Stimulated activated CD8-positive, alpha-beta memory T cell treated with anti-CD3 and anti-CD28 coated beads, Interleukin-15, amount 100 ng/mL, for 4 hours (primary cell): ENCODE measurements at regions not wholly inside any gene's neighbourhood (a gene's known extent, or its start where the extent isn't known, plus 50 kb on each side); places are given as distances from the start of the nearest gene placed in this dataset.

Source experiments
- DNase-seq, 2 donors: peaks; one replicate each; pipeline ENCODE4 v3.0.0-alpha.2; 2020; ENCODE audit warnings: low read depth in 2 of 2

GRCh38 chr20:21956591-21956990, 251.1 kb downstream of the PAX1 start:
- no peak for DNase-seq

- DNase-seq: no peak
Measured at GRCh38 chr20:21947406-21947805, 241.9 kb downstream of the PAX1 start.

- DNase-seq: no peak
Measured at GRCh38 chr20:21944227-21944626, 238.8 kb downstream of the PAX1 start.

- no peak for DNase-seq
Measured at GRCh38 chr20:21941941-21942805, 236.7 kb downstream of the PAX1 start.

GRCh38 chr20:21936720-21937380, 231.4 kb downstream of the PAX1 start:
- no peak for DNase-seq

- no peak for DNase-seq
Measured at GRCh38 chr20:21936261-21936660, 230.8 kb downstream of the PAX1 start.

DNA sequence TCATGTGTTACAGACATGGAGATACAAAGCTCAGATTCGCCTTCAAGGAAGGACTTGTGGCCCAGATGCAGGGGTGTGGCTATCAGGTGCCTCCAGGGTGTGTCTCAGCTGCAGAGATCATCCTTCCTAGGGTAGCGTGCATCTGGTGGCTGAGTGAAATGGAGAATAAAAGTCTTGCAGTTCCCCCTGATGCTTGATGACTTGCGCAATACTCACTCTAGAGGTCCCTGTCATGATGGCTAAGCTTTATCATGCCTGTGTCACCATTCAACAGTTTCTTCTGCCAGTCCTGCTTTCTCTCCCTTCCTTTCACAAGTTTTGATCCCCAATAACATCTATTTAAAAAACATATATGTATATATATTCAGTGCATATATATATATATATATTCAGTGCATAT, 228.1 kb downstream of the PAX1 start:
- DNase-seq: no peak

GRCh38 chr20:21921251-21921650, 215.8 kb downstream of the PAX1 start:
- DNase-seq: no peak

DNA sequence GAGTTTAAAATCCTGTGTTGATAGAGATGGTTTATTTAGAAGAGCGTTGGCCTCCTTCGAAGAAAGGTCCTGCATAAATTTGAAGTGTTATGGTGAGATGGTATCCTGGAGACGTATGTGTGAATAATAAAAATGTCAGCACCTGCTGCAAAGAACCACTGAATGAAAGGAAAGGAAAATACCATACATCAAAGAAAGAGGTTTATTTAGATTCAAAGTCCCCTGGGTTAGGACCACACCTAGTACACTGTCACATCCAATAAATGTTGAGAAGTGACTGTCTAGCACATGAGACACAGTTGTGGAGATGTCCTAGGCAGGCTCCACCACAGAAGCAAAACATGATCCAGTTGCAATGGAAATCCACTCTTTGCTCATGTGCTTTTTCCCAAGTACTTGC, 214.7 kb downstream of the PAX1 start:
- no peak for DNase-seq

- DNase-seq: no peak
Measured at GRCh38 chr20:21918398-21918797, 212.9 kb downstream of the PAX1 start.

- DNase-seq: no peak
Measured at GRCh38 chr20:21902391-21902790, 196.9 kb downstream of the PAX1 start.

DNA sequence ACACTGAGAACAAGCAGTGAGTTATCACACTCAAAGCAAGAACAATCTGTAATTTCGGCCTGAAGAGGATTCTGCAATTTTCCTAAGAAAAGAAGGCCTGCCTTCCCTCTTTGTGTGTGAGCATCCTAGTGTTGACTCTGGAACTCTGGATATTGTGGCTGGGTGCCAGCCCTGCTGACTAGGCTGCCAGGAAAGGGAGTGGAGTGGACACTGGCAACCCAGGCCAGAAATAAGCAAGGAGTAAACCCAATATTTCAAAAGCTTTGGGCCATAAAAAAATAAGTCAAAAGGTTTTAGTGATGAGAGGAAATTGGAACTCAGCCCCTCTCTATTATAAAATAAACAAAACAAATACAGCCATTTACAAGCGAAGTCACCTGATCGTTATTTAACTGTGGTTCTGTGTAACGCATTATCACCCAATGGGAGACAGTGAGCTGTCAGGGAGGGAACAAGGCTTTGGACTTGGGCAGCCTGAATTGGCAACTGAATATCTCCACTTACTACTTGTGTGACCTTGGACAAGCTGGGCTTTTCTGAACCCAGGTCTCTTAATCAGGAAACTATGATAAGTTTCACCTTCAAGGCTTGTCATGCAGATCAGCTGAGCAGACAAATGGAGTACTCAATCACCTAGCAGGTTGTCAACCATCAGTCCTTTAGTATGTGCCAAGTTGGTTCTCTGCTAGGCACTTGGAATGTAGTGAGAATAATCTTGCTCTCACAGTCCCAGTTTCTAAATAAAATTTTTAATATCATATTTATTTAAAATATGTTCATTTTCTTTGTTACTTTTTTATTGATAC, 196.2 kb downstream of the PAX1 start:
- DNase-seq: no peak

- no peak for DNase-seq
Measured at GRCh38 chr20:21900431-21900830, 195.0 kb downstream of the PAX1 start.

- DNase-seq: no peak
Measured at GRCh38 chr20:21874921-21875320, 169.5 kb downstream of the PAX1 start.

DNA sequence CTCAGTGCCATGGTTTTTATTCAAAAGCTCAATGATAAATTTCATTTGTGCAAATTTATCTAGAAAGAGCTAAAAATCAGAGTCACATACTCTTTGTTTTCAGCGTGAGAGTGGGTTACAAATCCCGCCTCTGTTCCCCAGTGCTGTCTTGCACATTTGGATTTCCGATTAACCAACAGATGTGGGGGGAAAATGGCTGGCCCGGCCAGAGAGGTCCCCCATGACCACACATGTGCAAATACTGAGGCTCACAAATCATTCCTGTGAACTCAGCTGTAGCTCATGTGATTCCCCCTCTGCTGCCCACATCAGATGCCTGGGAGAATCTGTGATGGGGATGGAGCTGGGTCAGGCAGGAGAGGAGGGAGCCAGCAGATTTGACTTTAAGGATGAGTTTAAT, 168.7 kb downstream of the PAX1 start:
- DNase-seq: no peak

GRCh38 chr20:21873291-21873690, 167.8 kb downstream of the PAX1 start:
- no peak for DNase-seq

- no peak for DNase-seq
Measured at GRCh38 chr20:21867811-21868210, 162.3 kb downstream of the PAX1 start.

- no peak for DNase-seq
Measured at GRCh38 chr20:21867353-21867752, 161.9 kb downstream of the PAX1 start.

GRCh38 chr20:21862956-21863355, 157.5 kb downstream of the PAX1 start:
- no peak for DNase-seq

DNA sequence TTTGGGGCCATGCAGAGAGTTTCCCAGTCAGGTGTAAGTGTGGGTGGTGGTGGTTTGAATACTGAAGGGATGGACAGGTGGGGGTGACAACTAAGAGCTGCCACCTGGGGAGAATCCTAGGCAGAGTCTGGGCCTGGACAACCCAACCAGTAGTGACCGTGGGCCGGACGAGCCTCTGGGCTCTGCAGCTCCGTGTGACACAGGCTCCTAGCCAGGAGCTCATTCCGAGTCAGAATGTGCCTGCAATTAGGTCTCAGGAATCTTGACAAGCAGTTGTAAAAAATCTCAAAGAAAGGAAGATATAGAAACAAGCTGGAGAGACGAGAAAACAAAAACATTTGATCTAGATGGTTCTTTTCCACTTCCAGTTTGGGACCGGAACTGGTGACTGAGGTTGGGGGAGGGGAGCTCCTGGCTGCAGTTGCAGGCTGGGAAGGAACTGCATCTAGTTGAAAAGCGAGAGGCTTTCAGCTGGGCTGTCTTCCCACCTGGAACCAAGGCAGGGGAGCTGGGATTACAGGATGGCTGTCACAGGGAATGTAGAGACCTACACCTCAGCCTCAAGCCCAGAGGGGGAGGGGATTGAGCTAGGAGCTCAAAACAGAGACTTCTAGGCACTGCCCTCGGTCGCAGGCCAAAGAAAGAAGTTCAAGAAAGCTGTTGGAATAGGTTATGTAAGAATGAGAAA, 156.9 kb downstream of the PAX1 start:
- DNase-seq: no peak

- no peak for DNase-seq
Measured at GRCh38 chr20:21840991-21841390, 135.5 kb downstream of the PAX1 start.

DNA sequence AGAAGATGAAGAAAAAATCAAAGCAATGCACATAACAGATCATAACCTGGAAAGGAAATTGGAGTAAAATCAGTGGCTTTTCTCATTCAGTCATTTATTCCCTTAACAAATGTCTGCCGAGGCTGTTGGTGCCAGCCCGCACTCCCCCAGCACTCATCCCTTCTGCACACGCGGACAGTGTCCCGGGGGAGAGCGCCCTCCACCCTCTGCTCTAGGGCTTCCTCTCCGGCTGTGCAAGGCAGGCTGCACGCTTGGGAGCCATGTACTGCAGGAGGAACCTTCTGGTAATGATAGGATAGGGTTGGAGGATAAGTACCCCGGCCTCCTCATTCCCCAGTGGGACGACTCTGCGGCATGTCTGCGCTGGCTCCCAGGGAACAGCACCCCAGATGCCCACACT, 134.5 kb downstream of the PAX1 start:
- no peak for DNase-seq
